H1 (cell line): ENCODE measurements at regions not wholly inside any gene's neighbourhood (a gene's known extent, or its start where the extent isn't known, plus 50 kb on each side); places are given as distances from the start of the nearest gene placed in this dataset.

Source experiments
- CTCF ChIA-PET: fragments of 300-600 bp; sonication (Branson Sonifier 250); formaldehyde crosslinking; loops from one replicate; lab custom pipeline; 2021; ENCODE audit not compliant: partially characterized antibody; lab: Charles Lee
- POLR2A ChIA-PET: fragments of 300-600 bp; sonication (Branson Sonifier 250); formaldehyde crosslinking; loops from one replicate; lab custom pipeline; 2021; ENCODE audit warnings: inconsistent platforms; ENCODE audit not compliant: partially characterized antibody; lab: Charles Lee
- DNase-seq, 2 experiments: peaks; one replicate each; pipeline versions ENCODE4 v3.0.0 to v3.0.0-alpha.2; 2010 to 2022; ENCODE audit warnings: low spot score in 2 of 2, low read depth in 1 of 2, mixed read lengths in 1 of 2
- FAIRE-seq: peaks from 2 replicates; lab custom pipeline; 2011; peaks lifted over from hg19 to GRCh38; lab: Jason Lieb, UNC
- H2AFZ ChIP-seq: 2 replicates; pipeline ENCODE4 v1.8.1; 2012; ENCODE audit warnings: low read length, inconsistent platforms
- H2AK5ac ChIP-seq: 2 replicates; pipeline ENCODE4 v1.6.1; 2013; ENCODE audit warnings: low read depth, low read length
- H2BK120ac ChIP-seq: replicated peaks from 2 replicates; pipeline ENCODE3; 2013; ENCODE audit warnings: low read depth, low read length, inconsistent platforms
- H2BK12ac ChIP-seq: 2 replicates; pipeline ENCODE4 v1.6.1; 2013; ENCODE audit warnings: low read depth, low read length
- H2BK15ac ChIP-seq: 2 replicates; pipeline ENCODE4 v1.6.1; 2013; ENCODE audit warnings: low read length
- H2BK20ac ChIP-seq: 2 replicates; pipeline ENCODE4 v1.6.1; 2013; ENCODE audit warnings: low read length
- H2BK5ac ChIP-seq: 2 replicates; pipeline ENCODE4 v1.6.1; 2013; ENCODE audit warnings: low read depth, low read length
- H3K14ac ChIP-seq: 2 replicates; pipeline ENCODE4 v1.6.1; 2013; ENCODE audit warnings: inconsistent platforms; ENCODE audit not compliant: insufficient read length
- H3K18ac ChIP-seq: 2 replicates; pipeline ENCODE4 v1.6.1; 2013; ENCODE audit warnings: low read length; ENCODE audit errors: extremely low read depth
- H3K23ac ChIP-seq: 2 replicates; pipeline ENCODE4 v1.6.1; 2013; ENCODE audit warnings: inconsistent platforms; ENCODE audit not compliant: insufficient read length
- H3K23me2 ChIP-seq: 2 replicates; pipeline ENCODE4 v1.6.1; 2013; ENCODE audit warnings: low read depth, low read length
- H3K27ac ChIP-seq: 2 replicates; pipeline ENCODE4 v1.6.1; 2011; ENCODE audit warnings: low read depth, low read length, inconsistent platforms
- H3K27me3 ChIP-seq, 4 experiments: replicated peaks in 1 of 4; 1 replicate in 1 of 4; 2 replicates in 3 of 4; pipeline versions ENCODE4 v1.6.1 to v1.8.1; 2011 to 2013; ENCODE audit warnings: low read length in 3 of 4, mild to moderate bottlenecking in 3 of 4, inconsistent platforms in 2 of 4, mixed read lengths in 2 of 4, moderate library complexity in 1 of 4; ENCODE audit not compliant: control insufficient read depth in 3 of 4, insufficient read depth in 3 of 4; ENCODE audit errors: extremely low read depth in 1 of 4
- H3K36me3 ChIP-seq, 4 experiments: 2 replicates each; pipeline versions ENCODE4 v1.6.1 to v1.8.1; 2011 to 2013; ENCODE audit warnings: mild to moderate bottlenecking in 4 of 4, low read length in 3 of 4, moderate library complexity in 2 of 4, control low read depth in 1 of 4, inconsistent platforms in 1 of 4; ENCODE audit not compliant: insufficient read depth in 4 of 4, control insufficient read depth in 2 of 4
- H3K4ac ChIP-seq: replicated peaks from 2 replicates; pipeline ENCODE3; 2013; ENCODE audit warnings: low read length, low read depth, mixed read lengths, inconsistent platforms; ENCODE audit not compliant: insufficient read length
- H3K4me1 ChIP-seq, 4 experiments: replicated peaks in 1 of 4; 1 replicate in 1 of 4; 2 replicates in 3 of 4; pipeline versions ENCODE4 v1.6.1 to v1.8.1; 2011 to 2013; ENCODE audit warnings: low read length in 3 of 4, inconsistent platforms in 2 of 4, mixed read lengths in 1 of 4; ENCODE audit not compliant: insufficient read depth in 4 of 4, control insufficient read depth in 3 of 4
- H3K4me2 ChIP-seq, 2 experiments: 2 replicates each; pipeline versions ENCODE4 v1.6.1 to v1.8.1; 2011 to 2013; ENCODE audit warnings: low read depth in 2 of 2, low read length in 2 of 2, control low read depth in 1 of 2, inconsistent platforms in 1 of 2, mild to moderate bottlenecking in 1 of 2; ENCODE audit not compliant: insufficient read depth in 1 of 2
- H3K4me3 ChIP-seq, 4 experiments: fragments of 200-600, 300-600 bp in 1 of 4; sonication (generic), shearing (Covaris generic), sonication (Bioruptor Twin) in 1 of 4; 2 replicates each; pipeline versions ENCODE4 v1.5.1 to v1.8.1; 2011 to 2016; ENCODE audit warnings: low read length in 4 of 4, low read depth in 3 of 4, control low read depth in 2 of 4, inconsistent platforms in 2 of 4, mild to moderate bottlenecking in 2 of 4, mixed read lengths in 1 of 4, moderate library complexity in 1 of 4; ENCODE audit not compliant: insufficient read depth in 2 of 4; ENCODE audit errors: extremely low read depth in 1 of 4
- H3K56ac ChIP-seq: replicated peaks from 2 replicates; pipeline ENCODE3; 2013; ENCODE audit warnings: low read depth, mild to moderate bottlenecking, mixed read lengths, low read length, inconsistent platforms; ENCODE audit not compliant: insufficient read length
- H3K79me1 ChIP-seq: 2 replicates; pipeline ENCODE4 v1.6.1; 2013; ENCODE audit warnings: low read depth, low read length, control low read depth
- H3K79me2 ChIP-seq, 2 experiments: 2 replicates each; pipeline versions ENCODE4 v1.6.1 to v1.8.1; 2012 to 2013; ENCODE audit warnings: low read length in 2 of 2, mild to moderate bottlenecking in 2 of 2, inconsistent platforms in 1 of 2; ENCODE audit not compliant: insufficient read depth in 2 of 2, control insufficient read depth in 1 of 2
- H3K9ac ChIP-seq, 4 experiments: replicated peaks in 1 of 4; 1 replicate in 1 of 4; 2 replicates in 3 of 4; pipeline versions ENCODE4 v1.6.1 to v1.8.1; 2011 to 2013; ENCODE audit warnings: low read depth in 3 of 4, low read length in 3 of 4, control low read depth in 2 of 4, mild to moderate bottlenecking in 2 of 4, moderate library complexity in 2 of 4, inconsistent platforms in 1 of 4; ENCODE audit errors: extremely low read depth in 1 of 4
- H3K9me3 ChIP-seq, 2 experiments: 2 replicates each; pipeline versions ENCODE4 v1.6.1 to v1.8.1; 2012 to 2013; ENCODE audit warnings: mild to moderate bottlenecking in 2 of 2, moderate library complexity in 2 of 2, control low read depth in 1 of 2, inconsistent platforms in 1 of 2, low read depth in 1 of 2, low read length in 1 of 2, mixed read lengths in 1 of 2; ENCODE audit not compliant: insufficient read depth in 2 of 2
- H4K20me1 ChIP-seq, 2 experiments: replicated peaks in 1 of 2; 2 replicates each; pipeline versions ENCODE3 to v1.8.1; 2011 to 2013; ENCODE audit warnings: inconsistent platforms in 2 of 2, low read length in 2 of 2, mild to moderate bottlenecking in 1 of 2; ENCODE audit not compliant: insufficient read depth in 2 of 2, control insufficient read depth in 1 of 2
- H4K5ac ChIP-seq: 2 replicates; pipeline ENCODE4 v1.6.1; 2013; ENCODE audit warnings: low read length, low read depth, mixed read lengths, inconsistent platforms; ENCODE audit not compliant: insufficient read length
- H4K8ac ChIP-seq: 2 replicates; pipeline ENCODE4 v1.8.0; 2013; ENCODE audit warnings: mild to moderate bottlenecking, moderate library complexity, low read length, inconsistent platforms; ENCODE audit not compliant: insufficient read depth; ENCODE audit errors: extremely low read depth
- H4K91ac ChIP-seq: replicated peaks from 2 replicates; pipeline ENCODE3; 2013; ENCODE audit warnings: low read length, mixed read lengths, inconsistent platforms; ENCODE audit not compliant: insufficient read length
- BACH1 ChIP-seq: IDR thresholded peaks from 2 replicates; pipeline ENCODE4 v1.6.1; 2012; ENCODE audit warnings: low read length, improper control_type of control experiment
- BRCA1 ChIP-seq: IDR thresholded peaks from 2 replicates; pipeline ENCODE4 v1.6.1; 2012; ENCODE audit warnings: low read depth, low read length, improper control_type of control experiment
- EZH2 ChIP-seq: fragments of 200-600 bp; sonication (generic); IDR thresholded peaks from 2 replicates; pipeline ENCODE4 v1.7.1; 2012; ENCODE audit warnings: low read depth, mild to moderate bottlenecking, moderate library complexity, low read length, inconsistent platforms; ENCODE audit not compliant: severe bottlenecking
- HDAC2 ChIP-seq, 2 experiments: fragments of 300-600 bp in 1 of 2; sonication (generic) in 1 of 2; IDR thresholded peaks; 2 replicates each; pipeline ENCODE4 v1.6.1; 2011 to 2012; ENCODE audit warnings: low read depth in 2 of 2, low read length in 2 of 2, mild to moderate bottlenecking in 2 of 2, moderate library complexity in 2 of 2, borderline replicate concordance in 1 of 2, inconsistent platforms in 1 of 2
- JUND ChIP-seq: IDR thresholded peaks from 2 replicates; pipeline ENCODE4 v1.6.1; 2011; ENCODE audit warnings: mild to moderate bottlenecking, improper control_type of control experiment, low read length
- MAFK ChIP-seq: IDR thresholded peaks from 2 replicates; pipeline ENCODE4 v1.6.1; 2012; ENCODE audit warnings: low read depth, mild to moderate bottlenecking, improper control_type of control experiment, low read length
- POLR2A ChIP-seq, 2 experiments: IDR thresholded peaks; 1 replicate in 1 of 2; 2 replicates in 1 of 2; pipeline ENCODE4 v1.6.1; 2011; ENCODE audit warnings: low read depth in 2 of 2, low read length in 2 of 2, mild to moderate bottlenecking in 2 of 2; ENCODE audit errors: control extremely low read depth in 1 of 2
- POLR2AphosphoS5 ChIP-seq: IDR thresholded peaks from 2 replicates; pipeline ENCODE4 v1.6.1; 2011; ENCODE audit warnings: low read depth, low read length
- RNF2 ChIP-seq: fragments of 200-900, 300-1000 bp; sonication (generic); IDR thresholded peaks from 2 replicates; pipeline ENCODE4 v1.7.1; 2016; ENCODE audit warnings: borderline replicate concordance, low read depth, mild to moderate bottlenecking, antibody characterized with exemption, low read length; ENCODE audit not compliant: poor library complexity, severe bottlenecking; ENCODE audit errors: missing control alignments
- SIRT6 ChIP-seq: IDR thresholded peaks from one replicate; pipeline ENCODE4 v1.7.1; 2012; ENCODE audit warnings: low read length, inconsistent platforms
- SP1 ChIP-seq: IDR thresholded peaks from 2 replicates; pipeline ENCODE4 v1.6.1; 2011; ENCODE audit warnings: low read depth, low read length
- TAF7 ChIP-seq: optimal IDR thresholded peaks from 2 replicates; pipeline ENCODE3; 2011; ENCODE audit warnings: low read depth, mild to moderate bottlenecking, inconsistent platforms, low read length, moderate library complexity, borderline replicate concordance
- TCF12 ChIP-seq: IDR thresholded peaks from 2 replicates; pipeline ENCODE4 v1.6.1; 2011; ENCODE audit warnings: low read depth, mild to moderate bottlenecking, low read length
- TEAD4 ChIP-seq: IDR thresholded peaks from 2 replicates; pipeline ENCODE4 v1.6.1; 2012; ENCODE audit warnings: low read depth, low read length, inconsistent platforms, mixed read lengths
- WGBS, 2 experiments: shearing (Covaris generic) in 1 of 2; methylation state at CpG; one replicate each; pipeline versions ENCODE4 v1.1.6 to v1.1.7; 2013 to 2015; ENCODE audit warnings: low lambda C conversion rate in 2 of 2, mixed read lengths in 2 of 2, inconsistent platforms in 1 of 2, low coverage in 1 of 2, missing lambda C conversion rate in 1 of 2; ENCODE audit not compliant: insufficient replicate concordance in 2 of 2, insufficient coverage in 1 of 2, insufficient read length in 1 of 2; ENCODE audit errors: extremely low coverage in 1 of 2, missing lambda C conversion rate in 1 of 2; 5-methylcytosine and 5-hydroxymethylcytosine counted together
- TF ChIP-seq, protein P1 (sequence below): IDR thresholded peaks from 2 replicates; pipeline ENCODE4 v1.6.1; 2011; ENCODE audit warnings: low read depth, mild to moderate bottlenecking, low read length; ENCODE audit not compliant: insufficient read depth

DNA sequence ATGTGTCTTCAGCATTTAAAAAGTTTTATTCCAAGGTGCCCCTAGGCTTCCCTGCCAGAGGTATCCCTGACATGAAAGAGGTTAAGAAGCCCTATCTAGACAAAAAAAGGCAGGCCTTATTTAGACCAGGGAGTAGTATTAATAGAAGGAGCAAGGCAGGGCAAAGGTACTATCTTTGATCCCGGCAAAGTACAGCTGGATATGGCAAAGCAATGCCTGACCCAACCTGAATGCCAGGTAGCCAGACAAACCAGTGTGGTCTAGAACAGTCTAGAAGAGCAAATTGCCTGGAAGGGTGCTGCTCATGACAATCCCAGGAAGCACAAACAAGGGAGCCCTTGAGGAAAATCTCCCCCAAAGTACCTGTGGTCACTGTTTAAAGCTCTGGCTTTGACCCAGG, 62.6 kb upstream of the SYT13 start:
- no peaks in the 10 kb centered on the region for H3K9me3 ChIP-seq
- H3K23me2 ChIP-seq, result no peaks in the 10 kb centered on the region; the same call in 1 of the 2 replicates
- no peak overlapping the region for H3K56ac ChIP-seq
- H3K4me2 ChIP-seq, result no peak overlapping the region
- H2BK120ac ChIP-seq, result no peak overlapping the region
- no peak overlapping the region for H3K27ac ChIP-seq
- DNase-seq (peak in 1 of 2 experiments; percentile 20), FAIRE-seq (no peak)
- no peak overlapping the region for H3K4me3 ChIP-seq
- H4K5ac ChIP-seq, result no peak overlapping the region
- no peak overlapping the region for H4K91ac ChIP-seq
- H2BK5ac ChIP-seq, result no peak overlapping the region; the same call in 1 of the 2 replicates
- CTCF ChIA-PET, result interaction anchor here (0.8 to 1.5 kb wide), 5 partner anchors 9 to 115 kb away, joined by 3 to 7 read pairs (median 3); no protein-coding TSS in a partner anchor
- H2AFZ ChIP-seq, result no peak overlapping the region
- H2AK5ac ChIP-seq, result no peak overlapping the region
- no peak overlapping the region for H3K18ac ChIP-seq
- H3K27me3 ChIP-seq, result no peaks in the 10 kb centered on the region; a peak in 2 of 7 replicates
- H4K20me1 ChIP-seq, result no peaks in the 10 kb centered on the region
- no peaks in the 10 kb centered on the region for H3K79me1 ChIP-seq
- no peaks in the 10 kb centered on the region for H3K79me2 ChIP-seq
- no peak overlapping the region for H3K14ac ChIP-seq
- no peak overlapping the region for H3K23ac ChIP-seq
- no peak overlapping the region for H4K8ac ChIP-seq
- H2BK20ac ChIP-seq, result peak overlapping the region; percentile 83
- H3K4me1 ChIP-seq, result peaks cover 0 to 15% (median 3%) of the 10 kb centered on the region in 4 experiments; a peak in 4 of 7 replicates
- H3K9ac ChIP-seq, result no peak overlapping the region
- H2BK12ac ChIP-seq, result no peak overlapping the region
- H3K4ac ChIP-seq, result no peak overlapping the region
- H2BK15ac ChIP-seq, result no peak overlapping the region
- 90% methylated on average over 1 of the region's 1 CpG; no CpG with 5 or more reads in 1 of the 2 experiments for WGBS, 2 experiments
- no peaks in the 10 kb centered on the region for H3K36me3 ChIP-seq
- POLR2A ChIA-PET, result interaction anchor here (0.6 kb wide), 1 partner anchor 16 kb away, joined by 3 read pairs; no protein-coding TSS in a partner anchor
- TF ChIP-seq BRCA1, result no peak
- no peak for TF ChIP-seq BACH1
- no peak for TF ChIP-seq RNF2
- no peak for TF ChIP-seq POLR2A (IDR thresholded peaks at IDR 0.05; ENCODE audit: control extremely low read depth in 1 of 2, low read depth in 2 of 2, low read length in 2 of 2)
- TF ChIP-seq TAF7, result no peak
- TF ChIP-seq, protein P1, sequence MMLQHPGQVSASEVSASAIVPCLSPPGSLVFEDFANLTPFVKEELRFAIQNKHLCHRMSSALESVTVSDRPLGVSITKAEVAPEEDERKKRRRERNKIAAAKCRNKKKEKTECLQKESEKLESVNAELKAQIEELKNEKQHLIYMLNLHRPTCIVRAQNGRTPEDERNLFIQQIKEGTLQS, result no peak
- TF ChIP-seq SP1, result no peak
- TF ChIP-seq EZH2, result no peak
- no peak for TF ChIP-seq JUND
- TF ChIP-seq TEAD4, result no peak
- no peak for TF ChIP-seq MAFK
- TF ChIP-seq SIRT6, result no peak
- TF ChIP-seq POLR2AphosphoS5, result no peak
- no peak for TF ChIP-seq TCF12
- TF ChIP-seq HDAC2 (IDR thresholded peaks at IDR 0.05; ENCODE audit: borderline replicate concordance in 1 of 2, low read depth in 2 of 2, low read length in 2 of 2), result no peak
